Tibial nerve (tissue), 4 donors: ENCODE measurements at regions not wholly inside any gene's neighbourhood (a gene's known extent, or its start where the extent isn't known, plus 50 kb on each side); places are given as distances from the start of the nearest gene placed in this dataset.

Experiments
- DNase-seq, 2 donors: peaks; one replicate each; pipeline ENCODE4 v3.0.0-alpha.2; 2019; ENCODE audit warnings: low spot score in 2 of 2
- H3K27ac ChIP-seq, 4 donors: fragments of 200-600 bp; sonication (generic) in 3 of 4; one replicate each; pipeline ENCODE4 v1.5.1; 2017 to 2019; ENCODE audit warnings: mild to moderate bottlenecking in 1 of 4
- H3K27me3 ChIP-seq, 2 donors: fragments of 200-600 bp; sonication (generic) in 1 of 2; one replicate each; pipeline versions ENCODE4 v1.5.1 to v1.6.0; 2017 to 2019
- H3K36me3 ChIP-seq, 3 donors: fragments of 200-600 bp; sonication (generic); one replicate each; pipeline ENCODE4 v1.5.1; 2018 to 2019
- H3K4me1 ChIP-seq, 4 donors: fragments of 200-600 bp; sonication (generic) in 3 of 4; one replicate each; pipeline ENCODE4 v1.5.1; 2017 to 2019
- H3K4me3 ChIP-seq, 4 donors: fragments of 200-600 bp; sonication (generic) in 3 of 4; one replicate each; pipeline ENCODE4 v1.5.1; 2017 to 2019; ENCODE audit warnings: mild to moderate bottlenecking in 1 of 4, moderate library complexity in 1 of 4
- H3K9me3 ChIP-seq, 4 donors: fragments of 200-600 bp; sonication (generic) in 3 of 4; one replicate each; pipeline ENCODE4 v1.5.1; 2017 to 2019
- CTCF ChIP-seq, 5 experiments: fragments of 200-600 bp in 3 of 5; fragments of 450-650 bp in 2 of 5; sonication (generic) in 3 of 5; IDR thresholded peaks; one replicate each; pipeline ENCODE4 v1.5.1; 2016 to 2019; ENCODE audit warnings: antibody characterized with exemption in 5 of 5, mild to moderate bottlenecking in 3 of 5, moderate library complexity in 2 of 5
- EP300 ChIP-seq, 2 donors: sonication (generic); formaldehyde crosslinking; IDR thresholded peaks; one replicate each; pipeline ENCODE4 v1.6.1; 2017; ENCODE audit warnings: antibody characterized with exemption in 2 of 2, mild to moderate bottlenecking in 1 of 2
- POLR2A ChIP-seq, 2 donors: fragments of 450-650 bp; IDR thresholded peaks; one replicate each; pipeline ENCODE4 v1.6.1; 2017; ENCODE audit warnings: antibody characterized with exemption in 2 of 2, mild to moderate bottlenecking in 2 of 2, moderate library complexity in 2 of 2
- WGBS, 2 donors: methylation state at CpG; one replicate each; pipeline ENCODE4 v1.1.5; 2018; 5-methylcytosine and 5-hydroxymethylcytosine counted together

GRCh38 chr1:239884796-239885195, 206.9 kb upstream of the FMN2 start:
- WGBS, 2 donors: 69 to 75% methylated on average over 4 of the region's 4 CpGs
- no peak for DNase-seq
- no peak overlapping the region for H3K4me3 ChIP-seq
- no peaks in the 10 kb centered on the region for H3K4me1 ChIP-seq
- no peaks in the 10 kb centered on the region for H3K36me3 ChIP-seq
- no peaks in the 10 kb centered on the region for H3K9me3 ChIP-seq
- no peaks in the 10 kb centered on the region for H3K27me3 ChIP-seq
- TF ChIP-seq POLR2A (IDR thresholded peaks at IDR 0.05) (no peak), CTCF (IDR thresholded peaks at IDR 0.05) (no peak), EP300 (IDR thresholded peaks at IDR 0.05) (no peak)
- H3K27ac ChIP-seq: no peak overlapping the region

GRCh38 chr1:239886266-239886665, 205.4 kb upstream of the FMN2 start:
- Histone ChIP-seq H3K27me3 (no peaks in the 10 kb centered on the region), H3K9me3 (no peaks in the 10 kb centered on the region), H3K4me1 (no peaks in the 10 kb centered on the region), H3K4me3 (no peak overlapping the region), H3K27ac (no peak overlapping the region), H3K36me3 (no peaks in the 10 kb centered on the region)
- DNase-seq: no peak
- 78 to 80% methylated on average over 5 of the region's 5 CpGs for WGBS, 2 donors
- TF ChIP-seq EP300 (IDR thresholded peaks at IDR 0.05) (no peak), CTCF (IDR thresholded peaks at IDR 0.05) (no peak), POLR2A (IDR thresholded peaks at IDR 0.05) (no peak)

- DNase-seq: no peak
- no peaks in the 10 kb centered on the region for H3K36me3 ChIP-seq
- 88 to 92% methylated on average over 4 of the region's 4 CpGs for WGBS, 2 donors
- no peak overlapping the region for H3K27ac ChIP-seq
- no peaks in the 10 kb centered on the region for H3K9me3 ChIP-seq
- no peak for TF ChIP-seq EP300 (IDR thresholded peaks at IDR 0.05)
- TF ChIP-seq CTCF (IDR thresholded peaks at IDR 0.05): no peak
- no peak for TF ChIP-seq POLR2A (IDR thresholded peaks at IDR 0.05)
- peaks cover 0 to 5% (median 0%) of the 10 kb centered on the region in 4 donors for H3K4me1 ChIP-seq
- no peaks in the 10 kb centered on the region for H3K27me3 ChIP-seq
- no peak overlapping the region for H3K4me3 ChIP-seq
Measured at GRCh38 chr1:239888639-239889038, 203.0 kb upstream of the FMN2 start.

GRCh38 chr1:239891621-239892358, 199.9 kb upstream of the FMN2 start:
- H3K9me3 ChIP-seq: no peaks in the 10 kb centered on the region
- DNase-seq: no peak
- 60 to 69% methylated on average over 5 of the region's 5 CpGs for WGBS, 2 donors
- no peak overlapping the region for H3K27ac ChIP-seq
- no peak overlapping the region for H3K4me3 ChIP-seq
- no peaks in the 10 kb centered on the region for H3K36me3 ChIP-seq
- no peak for TF ChIP-seq POLR2A (IDR thresholded peaks at IDR 0.05)
- TF ChIP-seq EP300 (IDR thresholded peaks at IDR 0.05): no peak
- TF ChIP-seq CTCF (IDR thresholded peaks at IDR 0.05): no peak
- H3K4me1 ChIP-seq: peaks cover 0 to 5% (median 0%) of the 10 kb centered on the region in 4 donors
- H3K27me3 ChIP-seq: no peaks in the 10 kb centered on the region

- Histone ChIP-seq H3K36me3 (no peaks in the 10 kb centered on the region), H3K9me3 (no peaks in the 10 kb centered on the region), H3K27me3 (no peaks in the 10 kb centered on the region), H3K4me1 (peaks cover 0 to 7% (median 0%) of the 10 kb centered on the region in 4 donors), H3K27ac (no peak overlapping the region), H3K4me3 (no peak overlapping the region)
- no peak for DNase-seq
- TF ChIP-seq EP300 (IDR thresholded peaks at IDR 0.05) (no peak), POLR2A (IDR thresholded peaks at IDR 0.05) (no peak), CTCF (IDR thresholded peaks at IDR 0.05) (no peak)
Measured at GRCh38 chr1:239892602-239893001, 199.1 kb upstream of the FMN2 start.
